ENCODE measurements at regions not wholly inside any gene's neighbourhood (a gene's known extent, or its start where the extent isn't known, plus 50 kb on each side); places are given as distances from the start of the nearest gene placed in this dataset.

DNA sequence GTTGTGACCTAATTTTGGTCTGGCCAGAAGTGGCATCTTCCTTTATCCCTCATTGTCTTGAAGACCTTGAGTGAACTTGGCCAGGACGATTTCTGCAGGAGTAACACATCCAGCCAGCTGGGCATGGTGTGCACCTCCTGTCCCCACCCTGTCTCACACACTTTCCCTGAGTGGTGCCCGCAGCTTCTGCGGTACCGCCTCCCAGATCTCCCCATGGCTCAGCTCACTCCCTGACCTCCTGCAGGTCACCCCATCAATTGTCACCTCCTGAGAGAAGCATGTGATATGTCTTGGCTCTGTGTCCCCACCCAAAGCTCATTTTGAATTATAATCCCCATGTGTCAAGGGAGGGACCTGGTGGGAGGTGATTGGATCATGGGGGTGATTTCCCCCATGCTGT lies 50.2 kb upstream of the TP53I11 start:
- H2AFZ ChIP-seq (ENCODE audit: insufficient read depth, low read depth, low read length, poor library complexity, severe bottlenecking) = no peak overlapping the region
- CTCF ChIA-PET = interaction anchor here (1.3 kb wide), 1 partner anchor 102 kb away, joined by 3 read pairs; no protein-coding TSS in a partner anchor
- no peak overlapping the region for H3K27ac Mint-ChIP-seq

DNA sequence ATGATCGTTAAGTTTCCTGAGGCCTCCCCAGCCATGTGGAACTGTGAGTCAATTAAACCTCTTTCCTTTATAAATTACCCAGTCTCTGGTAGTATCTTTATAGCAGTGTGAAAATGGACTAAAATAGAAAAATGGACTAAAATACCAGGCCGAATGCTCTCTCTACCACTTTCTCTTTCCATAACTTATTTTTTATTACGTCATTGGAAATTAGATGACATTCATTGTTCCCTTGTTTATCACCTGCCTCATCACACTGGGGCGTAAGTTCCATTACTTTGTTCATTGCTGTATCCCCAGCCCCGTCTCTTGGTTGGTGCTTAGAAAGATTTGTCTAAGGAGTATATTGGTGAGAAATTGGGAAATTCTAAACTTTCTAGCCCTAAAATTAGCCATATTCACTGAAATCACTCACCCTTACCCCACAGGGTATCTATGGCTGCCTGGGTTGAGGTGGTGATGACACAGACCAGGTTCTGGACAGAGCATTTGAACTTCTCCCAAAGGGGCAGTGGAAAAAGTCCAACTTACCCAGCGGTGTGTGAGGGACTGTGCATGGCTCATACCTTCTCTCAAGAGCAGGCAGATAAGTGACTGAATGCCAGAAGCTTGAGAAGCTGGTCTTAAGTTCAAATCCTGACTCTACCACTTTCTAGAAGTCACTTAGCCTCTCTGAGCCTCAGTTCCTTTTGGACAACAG lies 50.9 kb upstream of the TP53I11 start:
- Mint-ChIP-seq H3K9me3 (ENCODE audit: insufficient read depth) (no peaks in the 10 kb centered on the region), H3K27ac (no peak overlapping the region), H3K4me1 (peaks cover 2% of the 10 kb centered on the region), H3K27me3 (peaks cover 4% of the 10 kb centered on the region), H3K4me3 (no peak overlapping the region)
- H3K79me2 ChIP-seq (ENCODE audit: control insufficient read depth, insufficient read depth, low read length) = no peaks in the 10 kb centered on the region
- DNase-seq = no peak
- no peaks in the 10 kb centered on the region for H3K9me3 ChIP-seq (ENCODE audit: control extremely low read depth in 1 of 3, control insufficient read depth in 2 of 3, insufficient read depth in 1 of 3, low read length in 2 of 3)
- H4K20me1 ChIP-seq (ENCODE audit: control insufficient read depth, insufficient read depth, low read length, poor library complexity, severe bottlenecking) = no peaks in the 10 kb centered on the region
- H3K4me3 ChIP-seq (ENCODE audit: control extremely low read depth in 1 of 5, extremely low read depth in 1 of 5, insufficient read depth in 1 of 5, low read depth in 2 of 5, low read length in 4 of 5) = no peak overlapping the region
- ChIA-PET CTCF (no interaction called here), POLR2A (no interaction called here)
- intact Hi-C loops (cut with micrococcal nuclease) = no loop called here
- TF ChIP-seq, protein P1, sequence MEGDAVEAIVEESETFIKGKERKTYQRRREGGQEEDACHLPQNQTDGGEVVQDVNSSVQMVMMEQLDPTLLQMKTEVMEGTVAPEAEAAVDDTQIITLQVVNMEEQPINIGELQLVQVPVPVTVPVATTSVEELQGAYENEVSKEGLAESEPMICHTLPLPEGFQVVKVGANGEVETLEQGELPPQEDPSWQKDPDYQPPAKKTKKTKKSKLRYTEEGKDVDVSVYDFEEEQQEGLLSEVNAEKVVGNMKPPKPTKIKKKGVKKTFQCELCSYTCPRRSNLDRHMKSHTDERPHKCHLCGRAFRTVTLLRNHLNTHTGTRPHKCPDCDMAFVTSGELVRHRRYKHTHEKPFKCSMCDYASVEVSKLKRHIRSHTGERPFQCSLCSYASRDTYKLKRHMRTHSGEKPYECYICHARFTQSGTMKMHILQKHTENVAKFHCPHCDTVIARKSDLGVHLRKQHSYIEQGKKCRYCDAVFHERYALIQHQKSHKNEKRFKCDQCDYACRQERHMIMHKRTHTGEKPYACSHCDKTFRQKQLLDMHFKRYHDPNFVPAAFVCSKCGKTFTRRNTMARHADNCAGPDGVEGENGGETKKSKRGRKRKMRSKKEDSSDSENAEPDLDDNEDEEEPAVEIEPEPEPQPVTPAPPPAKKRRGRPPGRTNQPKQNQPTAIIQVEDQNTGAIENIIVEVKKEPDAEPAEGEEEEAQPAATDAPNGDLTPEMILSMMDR (IDR thresholded peaks at IDR 0.05) = no peak
- TF ChIP-seq EZH2 (IDR thresholded peaks at IDR 0.05; ENCODE audit: borderline replicate concordance, insufficient read depth, low read depth, low read length, poor library complexity, severe bottlenecking) = no peak
- H3K4me2 ChIP-seq (replicated peaks; ENCODE audit: low read depth, low read length, poor library complexity, severe bottlenecking) = no peak overlapping the region
- ATAC-seq (ENCODE audit: low read depth) = no peak
- H3K36me3 ChIP-seq (replicated peaks in 1 of 2; ENCODE audit: control extremely low read depth in 1 of 2, control insufficient read depth in 1 of 2, extremely low read depth in 1 of 2, insufficient read depth in 2 of 2, low read length in 1 of 2) = no peaks in the 10 kb centered on the region
- WGBS (ENCODE audit: insufficient coverage) = 92% methylated on average over 1 of the region's 6 CpGs
- no peaks in the 10 kb centered on the region for H3K4me1 ChIP-seq (ENCODE audit: control insufficient read depth in 2 of 2, insufficient read depth in 2 of 2, low read length in 2 of 2)
- H3K27me3 ChIP-seq (replicated peaks in 1 of 4; ENCODE audit: control extremely low read depth in 1 of 4, control insufficient read depth in 3 of 4, insufficient read depth in 4 of 4, low read length in 3 of 4) = no peaks in the 10 kb centered on the region
- H2AFZ ChIP-seq (ENCODE audit: insufficient read depth, low read depth, low read length, poor library complexity, severe bottlenecking) = no peak overlapping the region
- H3K9ac ChIP-seq (ENCODE audit: low read length) = no peak overlapping the region
- no peak overlapping the region for H3K27ac ChIP-seq (ENCODE audit: low read length in 2 of 2)

More for the DNA sequence above, 50.2 kb upstream of the TP53I11 start:
- H3K36me3 ChIP-seq (replicated peaks in 1 of 2; ENCODE audit: control extremely low read depth in 1 of 2, control insufficient read depth in 1 of 2, extremely low read depth in 1 of 2, insufficient read depth in 2 of 2, low read length in 1 of 2) = no peaks in the 10 kb centered on the region
- H3K79me2 ChIP-seq (ENCODE audit: control insufficient read depth, insufficient read depth, low read length) = no peaks in the 10 kb centered on the region
- POLR2A ChIA-PET = no interaction called here
- intact Hi-C loops (cut with micrococcal nuclease) = no loop called here
- no peak overlapping the region for H3K4me2 ChIP-seq (replicated peaks; ENCODE audit: low read depth, low read length, poor library complexity, severe bottlenecking)
- H3K9ac ChIP-seq (ENCODE audit: low read length) = no peak overlapping the region
- no peak for ATAC-seq (ENCODE audit: low read depth)
- no peaks in the 10 kb centered on the region for H3K9me3 ChIP-seq (ENCODE audit: control extremely low read depth in 1 of 3, control insufficient read depth in 2 of 3, insufficient read depth in 1 of 3, low read length in 2 of 3)
- H3K27me3 ChIP-seq (replicated peaks in 1 of 4; ENCODE audit: control extremely low read depth in 1 of 4, control insufficient read depth in 3 of 4, insufficient read depth in 4 of 4, low read length in 3 of 4) = no peaks in the 10 kb centered on the region
- peaks cover 2% of the 10 kb centered on the region for H3K4me1 Mint-ChIP-seq
- no peak overlapping the region for H3K27ac ChIP-seq (ENCODE audit: low read length in 2 of 2)
- no peaks in the 10 kb centered on the region for H4K20me1 ChIP-seq (ENCODE audit: control insufficient read depth, insufficient read depth, low read length, poor library complexity, severe bottlenecking)
- H3K27me3 Mint-ChIP-seq = peaks cover 4% of the 10 kb centered on the region
- no peak overlapping the region for H3K4me3 ChIP-seq (ENCODE audit: control extremely low read depth in 1 of 5, extremely low read depth in 1 of 5, insufficient read depth in 1 of 5, low read depth in 2 of 5, low read length in 4 of 5)
- TF ChIP-seq EZH2 (IDR thresholded peaks at IDR 0.05; ENCODE audit: borderline replicate concordance, insufficient read depth, low read depth, low read length, poor library complexity, severe bottlenecking) = no peak
- TF ChIP-seq, protein P1 (IDR thresholded peaks at IDR 0.05) = no peak
- DNase-seq = no peak
- no peaks in the 10 kb centered on the region for H3K9me3 Mint-ChIP-seq (ENCODE audit: insufficient read depth)
- no peaks in the 10 kb centered on the region for H3K4me1 ChIP-seq (ENCODE audit: control insufficient read depth in 2 of 2, insufficient read depth in 2 of 2, low read length in 2 of 2)
- WGBS (ENCODE audit: insufficient coverage) = 95% methylated on average over 4 of the region's 4 CpGs
- no peak overlapping the region for H3K4me3 Mint-ChIP-seq
